Activated CD8-positive, alpha-beta T cell treated with anti-CD3 and anti-CD28 coated beads for 36 hours (primary cell): ENCODE measurements at regions not wholly inside any gene's neighbourhood (a gene's known extent, or its start where the extent isn't known, plus 50 kb on each side); places are given as distances from the start of the nearest gene placed in this dataset.
"Not testable (repeated sequence)": the region's sequence is repeated elsewhere in the genome, so short reads cannot be mapped to it uniquely, and the experiment has no call there.

Experiments
- ATAC-seq: fragments of 200-7000 bp; cut with Tn5 transposase; one replicate; pipeline ENCODE4 v1.10.0; 2021; ENCODE audit warnings: mild to moderate bottlenecking, moderate library complexity
- CTCF ChIA-PET: fragments of 350-600 bp; sonication (Branson Sonifier 250); formaldehyde crosslinking; loops from one replicate; lab custom pipeline; 2021; ENCODE audit warnings: antibody characterized with exemption; lab: Charles Lee
- POLR2A ChIA-PET: fragments of 350-600 bp; sonication (Branson Sonifier 250); formaldehyde crosslinking; loops from one replicate; lab custom pipeline; 2021; ENCODE audit warnings: antibody characterized with exemption; lab: Charles Lee
- DNase-seq: peaks from one replicate; pipeline ENCODE4 v3.0.0-alpha.2; 2020
- H3K27ac Mint-ChIP-seq: one replicate; pipeline ENCODE4 v1.8.0; 2021; ENCODE audit warnings: mild to moderate bottlenecking, mixed read lengths
- H3K27me3 Mint-ChIP-seq: one replicate; pipeline ENCODE4 v1.8.0; 2021; ENCODE audit warnings: mixed read lengths
- H3K36me3 Mint-ChIP-seq: one replicate; pipeline ENCODE4 v1.8.0; 2021; ENCODE audit warnings: low read depth, mixed read lengths
- H3K4me1 Mint-ChIP-seq: one replicate; pipeline ENCODE4 v1.8.0; 2021; ENCODE audit warnings: low read depth, mixed read lengths
- H3K4me3 Mint-ChIP-seq: one replicate; pipeline ENCODE4 v1.8.0; 2021; ENCODE audit warnings: mild to moderate bottlenecking, moderate library complexity, mixed read lengths
- H3K9me3 Mint-ChIP-seq: one replicate; pipeline ENCODE4 v1.8.0; 2021; ENCODE audit warnings: mixed read lengths
- intact Hi-C: fragments of 100-400 bp; cut with micrococcal nuclease; formaldehyde crosslinking; loops from one replicate; pipeline ENCODE4 v1.10.0; 2022
- TF ChIP-seq, protein P1 (sequence below): fragments of 200-600 bp; IDR thresholded peaks from one replicate; pipeline ENCODE4 v1.8.0; 2022; ENCODE audit warnings: antibody characterized with exemption, mild to moderate bottlenecking

DNA sequence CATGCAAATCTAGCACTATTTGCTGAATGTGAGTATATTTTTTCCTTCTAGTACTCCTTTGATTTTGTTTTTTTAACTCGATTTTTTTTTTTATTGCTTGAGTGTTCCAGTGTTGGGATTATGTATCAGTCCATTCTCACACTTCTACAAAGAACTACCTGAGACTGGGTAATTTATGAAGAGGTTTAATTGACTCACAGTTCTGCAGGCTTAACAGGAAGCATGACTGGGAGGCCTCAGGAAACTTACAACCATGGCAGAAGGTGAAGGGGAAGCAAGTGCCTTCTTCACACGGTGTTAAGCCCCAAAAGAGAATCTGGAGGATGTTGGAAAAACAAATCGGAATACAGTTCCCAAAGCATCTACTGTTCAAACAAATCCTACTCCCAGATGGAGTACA, 69.1 kb downstream of the ZNF518B start:
- CTCF ChIA-PET: not testable (repeated sequence)

DNA sequence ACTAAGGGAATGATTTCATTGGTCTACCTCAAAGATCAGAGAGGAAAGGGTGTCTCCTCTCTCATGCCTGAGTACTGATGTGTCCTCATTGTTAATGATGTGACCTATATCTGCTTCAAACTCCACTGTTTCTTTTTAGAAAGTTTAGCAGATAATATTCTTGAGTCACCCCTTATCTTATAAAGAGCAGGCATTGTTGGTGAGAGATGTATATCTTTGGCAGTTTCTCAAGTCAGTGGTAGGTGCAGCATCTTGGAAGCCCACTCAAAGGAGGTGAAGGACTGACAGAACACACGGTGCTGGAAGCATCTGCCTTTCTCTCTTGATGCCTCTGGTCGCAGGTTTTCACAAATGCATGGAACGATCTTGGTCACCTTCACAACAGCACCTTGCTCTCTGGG, 71.2 kb downstream of the ZNF518B start:
- Mint-ChIP-seq H3K27ac (no peak overlapping the region), H3K4me3 (no peak overlapping the region), H3K36me3 (no peaks in the 10 kb centered on the region), H3K9me3 (peaks cover 1% of the 10 kb centered on the region), H3K27me3 (no peaks in the 10 kb centered on the region), H3K4me1 (no peaks in the 10 kb centered on the region)
- ATAC-seq (no peak), DNase-seq (no peak)
- ChIA-PET POLR2A (no interaction called here), CTCF (no interaction called here)
- intact Hi-C loops: no loop called here
- TF ChIP-seq, protein P1, sequence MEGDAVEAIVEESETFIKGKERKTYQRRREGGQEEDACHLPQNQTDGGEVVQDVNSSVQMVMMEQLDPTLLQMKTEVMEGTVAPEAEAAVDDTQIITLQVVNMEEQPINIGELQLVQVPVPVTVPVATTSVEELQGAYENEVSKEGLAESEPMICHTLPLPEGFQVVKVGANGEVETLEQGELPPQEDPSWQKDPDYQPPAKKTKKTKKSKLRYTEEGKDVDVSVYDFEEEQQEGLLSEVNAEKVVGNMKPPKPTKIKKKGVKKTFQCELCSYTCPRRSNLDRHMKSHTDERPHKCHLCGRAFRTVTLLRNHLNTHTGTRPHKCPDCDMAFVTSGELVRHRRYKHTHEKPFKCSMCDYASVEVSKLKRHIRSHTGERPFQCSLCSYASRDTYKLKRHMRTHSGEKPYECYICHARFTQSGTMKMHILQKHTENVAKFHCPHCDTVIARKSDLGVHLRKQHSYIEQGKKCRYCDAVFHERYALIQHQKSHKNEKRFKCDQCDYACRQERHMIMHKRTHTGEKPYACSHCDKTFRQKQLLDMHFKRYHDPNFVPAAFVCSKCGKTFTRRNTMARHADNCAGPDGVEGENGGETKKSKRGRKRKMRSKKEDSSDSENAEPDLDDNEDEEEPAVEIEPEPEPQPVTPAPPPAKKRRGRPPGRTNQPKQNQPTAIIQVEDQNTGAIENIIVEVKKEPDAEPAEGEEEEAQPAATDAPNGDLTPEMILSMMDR: no peak

More for the DNA sequence above, 69.1 kb downstream of the ZNF518B start:
- H3K36me3 Mint-ChIP-seq, H3K27me3 Mint-ChIP-seq, intact Hi-C loops, H3K9me3 Mint-ChIP-seq, H3K4me3 Mint-ChIP-seq, DNase-seq, H3K27ac Mint-ChIP-seq, H3K4me1 Mint-ChIP-seq, ATAC-seq: not testable (repeated sequence)
- POLR2A ChIA-PET: interaction anchor here (0.6 kb wide), 1 partner anchor 52 kb away, joined by 3 read pairs; no protein-coding TSS in a partner anchor

- ChIA-PET CTCF (interaction anchor here (1.0 kb wide), 1 partner anchor 170 kb away, joined by 3 read pairs; no protein-coding TSS in a partner anchor), POLR2A (no interaction called here)
- TF ChIP-seq, protein P1: no peak
- no peaks in the 10 kb centered on the region for H3K27me3 Mint-ChIP-seq
- intact Hi-C loops: no loop called here
- no peak overlapping the region for H3K27ac Mint-ChIP-seq
- no peak overlapping the region for H3K4me3 Mint-ChIP-seq
- DNase-seq (no peak), ATAC-seq (no peak)
- H3K9me3 Mint-ChIP-seq: peaks cover 1% of the 10 kb centered on the region
- no peaks in the 10 kb centered on the region for H3K4me1 Mint-ChIP-seq
- no peaks in the 10 kb centered on the region for H3K36me3 Mint-ChIP-seq
These were observed 72.3 kb downstream of the ZNF518B start for GRCh38 chr4:10384974-10385373.

GRCh38 chr4:10383417-10383816, 73.8 kb downstream of the ZNF518B start:
- Mint-ChIP-seq H3K27me3 (no peaks in the 10 kb centered on the region), H3K27ac (no peak overlapping the region), H3K9me3 (peaks cover under 1% of the 10 kb centered on the region), H3K36me3 (no peaks in the 10 kb centered on the region), H3K4me3 (no peak overlapping the region), H3K4me1 (no peaks in the 10 kb centered on the region)
- TF ChIP-seq, protein P1: no peak
- ATAC-seq (no peak), DNase-seq (no peak)
- intact Hi-C loops: no loop called here
- ChIA-PET POLR2A (no interaction called here), CTCF (no interaction called here)

- CTCF ChIA-PET, H3K27me3 Mint-ChIP-seq, intact Hi-C loops, DNase-seq, H3K27ac Mint-ChIP-seq, H3K36me3 Mint-ChIP-seq, ATAC-seq, H3K4me1 Mint-ChIP-seq, POLR2A ChIA-PET, H3K9me3 Mint-ChIP-seq, H3K4me3 Mint-ChIP-seq: not testable (repeated sequence)
These were observed 75.1 kb downstream of the ZNF518B start for GRCh38 chr4:10382171-10382570.

GRCh38 chr4:10381146-10381545, 76.1 kb downstream of the ZNF518B start:
- H3K9me3 Mint-ChIP-seq: no peaks in the 10 kb centered on the region
- ChIA-PET CTCF (no interaction called here), POLR2A (no interaction called here)
- intact Hi-C loops: no loop called here
- H3K27me3 Mint-ChIP-seq: no peaks in the 10 kb centered on the region
- no peaks in the 10 kb centered on the region for H3K36me3 Mint-ChIP-seq
- no peaks in the 10 kb centered on the region for H3K4me1 Mint-ChIP-seq
- ATAC-seq (no peak), DNase-seq (no peak)
- H3K4me3 Mint-ChIP-seq: no peak overlapping the region
- no peak overlapping the region for H3K27ac Mint-ChIP-seq
- TF ChIP-seq, protein P1: no peak
